A673 (cell line): ENCODE measurements at regions not wholly inside any gene's neighbourhood (a gene's known extent, or its start where the extent isn't known, plus 50 kb on each side); places are given as distances from the start of the nearest gene placed in this dataset.

Experiments
- BruUV-seq: library from RNA; stranded (reverse); fragments of 400-500 nt; replicated peaks from 2 replicates; lab custom pipeline; 2021; lab: Mats Ljungman, UMichigan
- CTCF ChIA-PET: fragments of 300-600 bp; sonication (Branson Sonifier 250); formaldehyde crosslinking; loops from one replicate; lab custom pipeline; 2022; ENCODE audit warnings: antibody characterized with exemption; lab: Charles Lee
- POLR2A ChIA-PET: fragments of 300-600 bp; sonication (Branson Sonifier 250); formaldehyde crosslinking; loops from one replicate; lab custom pipeline; 2022; ENCODE audit warnings: antibody characterized with exemption; ENCODE audit not compliant: low non-redundant PET; lab: Charles Lee
- DNase-seq: peaks from one replicate; pipeline ENCODE4 v3.0.0-alpha.2; 2015; ENCODE audit warnings: low spot score
- H3K27ac ChIP-seq: fragments of 200-600 bp; sonication (generic); 2 replicates; pipeline ENCODE4 v1.5.1; 2016; ENCODE audit warnings: mixed run types, low read depth, mild to moderate bottlenecking, mixed read lengths, antibody characterized with exemption, low read length; ENCODE audit not compliant: poor library complexity, severe bottlenecking
- H3K27me3 ChIP-seq: fragments of 200-600 bp; sonication (generic); replicated peaks from 2 replicates; pipeline ENCODE4 v1.6.1; 2017; ENCODE audit warnings: mixed run types, low read depth, mild to moderate bottlenecking, mixed read lengths, antibody characterized with exemption, low read length; ENCODE audit not compliant: insufficient read depth, poor library complexity
- H3K36me3 ChIP-seq: fragments of 200-600 bp; sonication (generic); 2 replicates; pipeline ENCODE4 v1.6.1; 2016; ENCODE audit warnings: mixed run types, mild to moderate bottlenecking, mixed read lengths, antibody characterized with exemption, low read length; ENCODE audit not compliant: insufficient read depth, poor library complexity, severe bottlenecking
- H3K4me1 ChIP-seq: fragments of 200-600 bp; sonication (generic); 2 replicates; pipeline ENCODE4 v1.6.1; 2017; ENCODE audit warnings: mixed run types, mild to moderate bottlenecking, mixed read lengths, antibody characterized with exemption, low read length; ENCODE audit not compliant: insufficient read depth, poor library complexity, severe bottlenecking
- H3K4me3 ChIP-seq: fragments of 200-600 bp; sonication (generic); 2 replicates; pipeline ENCODE4 v1.5.1; 2016; ENCODE audit warnings: low read depth, mixed run types, mild to moderate bottlenecking, mixed read lengths, low read length; ENCODE audit not compliant: poor library complexity, severe bottlenecking
- H3K9me3 ChIP-seq: fragments of 200-600 bp; sonication (generic); 2 replicates; pipeline ENCODE4 v1.6.1; 2016; ENCODE audit warnings: mixed run types, low read depth, mild to moderate bottlenecking, mixed read lengths, antibody characterized with exemption, low read length; ENCODE audit not compliant: poor library complexity, severe bottlenecking
- EZH2 ChIP-seq: fragments of 200-600 bp; sonication (generic); IDR thresholded peaks from 2 replicates; pipeline ENCODE4 v1.6.1; 2017; ENCODE audit warnings: borderline replicate concordance, low read depth, mild to moderate bottlenecking, mixed read lengths, antibody characterized with exemption, low read length; ENCODE audit not compliant: poor library complexity, severe bottlenecking
- intact Hi-C: fragments of 100-400 bp; cut with micrococcal nuclease; formaldehyde crosslinking; loops from one replicate; pipeline ENCODE4 v1.10.0; 2022; ENCODE audit not compliant: unreplicated experiment
- TF ChIP-seq, protein P1 (sequence below): fragments of 300-800, 200-600 bp; sonication (generic); conservative IDR thresholded peaks from 2 replicates; pipeline ENCODE4 v1.5.1; 2017; ENCODE audit warnings: low read depth, mild to moderate bottlenecking, antibody characterized with exemption, low read length, moderate library complexity, mixed read lengths

- peaks cover 32% of the 10 kb centered on the region for H3K4me1 ChIP-seq
- no TSS peak for BruUV-seq
- TF ChIP-seq, protein P1, sequence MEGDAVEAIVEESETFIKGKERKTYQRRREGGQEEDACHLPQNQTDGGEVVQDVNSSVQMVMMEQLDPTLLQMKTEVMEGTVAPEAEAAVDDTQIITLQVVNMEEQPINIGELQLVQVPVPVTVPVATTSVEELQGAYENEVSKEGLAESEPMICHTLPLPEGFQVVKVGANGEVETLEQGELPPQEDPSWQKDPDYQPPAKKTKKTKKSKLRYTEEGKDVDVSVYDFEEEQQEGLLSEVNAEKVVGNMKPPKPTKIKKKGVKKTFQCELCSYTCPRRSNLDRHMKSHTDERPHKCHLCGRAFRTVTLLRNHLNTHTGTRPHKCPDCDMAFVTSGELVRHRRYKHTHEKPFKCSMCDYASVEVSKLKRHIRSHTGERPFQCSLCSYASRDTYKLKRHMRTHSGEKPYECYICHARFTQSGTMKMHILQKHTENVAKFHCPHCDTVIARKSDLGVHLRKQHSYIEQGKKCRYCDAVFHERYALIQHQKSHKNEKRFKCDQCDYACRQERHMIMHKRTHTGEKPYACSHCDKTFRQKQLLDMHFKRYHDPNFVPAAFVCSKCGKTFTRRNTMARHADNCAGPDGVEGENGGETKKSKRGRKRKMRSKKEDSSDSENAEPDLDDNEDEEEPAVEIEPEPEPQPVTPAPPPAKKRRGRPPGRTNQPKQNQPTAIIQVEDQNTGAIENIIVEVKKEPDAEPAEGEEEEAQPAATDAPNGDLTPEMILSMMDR: no peak
- no peak for TF ChIP-seq EZH2
- intact Hi-C loops: no loop called here
- H3K9me3 ChIP-seq: no peaks in the 10 kb centered on the region
- no peak overlapping the region for H3K4me3 ChIP-seq
- DNase-seq: peak; percentile 82
- H3K27me3 ChIP-seq: no peaks in the 10 kb centered on the region
- ChIA-PET CTCF (no interaction called here), POLR2A (no interaction called here)
- H3K27ac ChIP-seq: no peak overlapping the region
- no peaks in the 10 kb centered on the region for H3K36me3 ChIP-seq
Observed at GRCh38 chr7:33669251-33669670, 236.1 kb upstream of the BMPER start.

DNA sequence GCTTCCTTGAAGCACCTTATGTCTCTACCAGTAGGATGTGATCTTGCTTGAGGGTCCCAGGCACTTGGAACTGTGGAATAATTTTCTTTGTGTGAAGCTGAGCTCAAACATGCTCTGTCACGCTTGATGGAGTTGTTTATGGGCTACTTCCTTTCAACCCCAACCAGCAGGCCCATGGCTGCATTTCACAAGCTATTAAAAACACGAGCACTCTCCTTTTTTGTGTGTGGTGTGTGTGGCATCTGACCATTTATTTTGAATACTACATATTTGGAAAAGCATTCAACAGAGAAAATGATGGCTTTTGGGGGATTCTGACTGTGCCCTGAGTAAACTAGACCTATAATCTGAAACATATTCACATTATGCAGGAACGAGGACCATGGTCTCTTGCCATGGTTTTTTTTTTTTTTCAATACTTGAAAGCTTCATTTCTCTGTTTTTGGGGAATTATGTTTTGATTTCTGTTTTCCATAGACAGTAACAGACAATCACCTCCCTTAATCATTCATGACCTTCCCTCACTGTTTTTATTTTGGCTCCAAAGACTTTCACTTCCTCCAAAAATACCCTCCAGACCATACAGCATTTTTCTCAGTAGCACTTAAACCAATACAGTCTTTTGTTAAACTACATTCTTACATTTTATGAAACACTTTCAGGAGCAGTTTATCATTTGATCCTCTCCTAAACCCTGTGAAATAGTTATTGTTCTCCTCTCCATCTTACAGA lies 233.6 kb upstream of the BMPER start:
- no TSS peak for BruUV-seq
- TF ChIP-seq EZH2: no peak
- TF ChIP-seq, protein P1: no peak
- peak; percentile 77 for DNase-seq
- Histone ChIP-seq H3K4me1 (peaks cover 32% of the 10 kb centered on the region), H3K27me3 (no peaks in the 10 kb centered on the region), H3K4me3 (no peak overlapping the region), H3K36me3 (no peaks in the 10 kb centered on the region), H3K9me3 (no peaks in the 10 kb centered on the region), H3K27ac (peak overlapping the region; percentile 37)
- ChIA-PET CTCF (no interaction called here), POLR2A (no interaction called here)
- intact Hi-C loops: no loop called here

- CTCF ChIA-PET: no interaction called here
- H3K4me1 ChIP-seq: peaks cover 26% of the 10 kb centered on the region
- intact Hi-C loops: no loop called here
- POLR2A ChIA-PET: no interaction called here
- no peak overlapping the region for H3K4me3 ChIP-seq
- TF ChIP-seq, protein P1: peak; percentile 42
- no peak for TF ChIP-seq EZH2
- no peaks in the 10 kb centered on the region for H3K9me3 ChIP-seq
- DNase-seq: no peak
- no TSS peak for BruUV-seq
- no peaks in the 10 kb centered on the region for H3K27me3 ChIP-seq
- no peak overlapping the region for H3K27ac ChIP-seq
- no peaks in the 10 kb centered on the region for H3K36me3 ChIP-seq
Observed at GRCh38 chr7:33673029-33673700, 232.2 kb upstream of the BMPER start.
